ENCODE measurements at regions not wholly inside any gene's neighbourhood (a gene's known extent, or its start where the extent isn't known, plus 50 kb on each side); places are given as distances from the start of the nearest gene placed in this dataset.

DNA sequence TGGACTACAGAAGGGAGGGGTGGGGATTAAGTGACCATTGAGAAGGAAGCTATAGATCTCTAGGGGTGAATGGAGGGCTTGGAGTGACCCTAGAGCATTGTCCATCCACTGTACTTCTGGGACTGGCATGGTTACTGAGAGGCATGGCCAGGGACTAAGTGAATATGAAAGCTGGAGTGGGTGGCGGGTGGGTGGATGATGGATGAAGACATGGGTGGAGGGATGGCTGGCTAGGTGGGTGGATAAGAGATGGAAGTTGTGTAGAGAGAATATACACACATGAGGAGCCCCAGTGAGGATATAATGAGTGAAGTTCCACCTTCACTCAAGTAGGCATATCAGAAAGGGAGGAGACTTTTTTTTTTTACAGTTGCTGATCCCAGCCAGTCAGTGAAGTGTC is 65.5 kb upstream of the NRXN3 start:
- no peaks in the 10 kb centered on the region for H3K9me3 Mint-ChIP-seq (ENCODE audit: unreplicated experiment)
- ChIA-PET POLR2A (no interaction called here), CTCF (no interaction called here)
- DNase-seq: no peak
- Histone ChIP-seq H3K4me1 (no peaks in the 10 kb centered on the region), H3K9me3 (no peaks in the 10 kb centered on the region; the same call in 1 of the 2 replicates), H3K4me3 (ENCODE audit: low read depth, low read length) (no peak overlapping the region), H3K27me3 (replicated peaks; ENCODE audit: control insufficient read depth, insufficient read depth, low read length) (no peaks in the 10 kb centered on the region), H3K36me3 (ENCODE audit: control insufficient read depth, insufficient read depth, low read length) (no peaks in the 10 kb centered on the region)
- no peaks in the 10 kb centered on the region for H3K4me1 Mint-ChIP-seq (ENCODE audit: low read depth, unreplicated experiment)
- H3K4me3 Mint-ChIP-seq (ENCODE audit: unreplicated experiment): no peak overlapping the region
- intact Hi-C loops (cut with micrococcal nuclease; ENCODE audit: unreplicated experiment): no loop called here
- no TSS peak for BruUV-seq (replicated peaks)
- no peaks in the 10 kb centered on the region for H3K36me3 Mint-ChIP-seq (ENCODE audit: insufficient read depth, unreplicated experiment)
- H3K27me3 Mint-ChIP-seq (ENCODE audit: insufficient read depth, unreplicated experiment): peaks cover 14% of the 10 kb centered on the region
- H3K27ac Mint-ChIP-seq (ENCODE audit: unreplicated experiment): no peak overlapping the region
- TF ChIP-seq, protein P1, sequence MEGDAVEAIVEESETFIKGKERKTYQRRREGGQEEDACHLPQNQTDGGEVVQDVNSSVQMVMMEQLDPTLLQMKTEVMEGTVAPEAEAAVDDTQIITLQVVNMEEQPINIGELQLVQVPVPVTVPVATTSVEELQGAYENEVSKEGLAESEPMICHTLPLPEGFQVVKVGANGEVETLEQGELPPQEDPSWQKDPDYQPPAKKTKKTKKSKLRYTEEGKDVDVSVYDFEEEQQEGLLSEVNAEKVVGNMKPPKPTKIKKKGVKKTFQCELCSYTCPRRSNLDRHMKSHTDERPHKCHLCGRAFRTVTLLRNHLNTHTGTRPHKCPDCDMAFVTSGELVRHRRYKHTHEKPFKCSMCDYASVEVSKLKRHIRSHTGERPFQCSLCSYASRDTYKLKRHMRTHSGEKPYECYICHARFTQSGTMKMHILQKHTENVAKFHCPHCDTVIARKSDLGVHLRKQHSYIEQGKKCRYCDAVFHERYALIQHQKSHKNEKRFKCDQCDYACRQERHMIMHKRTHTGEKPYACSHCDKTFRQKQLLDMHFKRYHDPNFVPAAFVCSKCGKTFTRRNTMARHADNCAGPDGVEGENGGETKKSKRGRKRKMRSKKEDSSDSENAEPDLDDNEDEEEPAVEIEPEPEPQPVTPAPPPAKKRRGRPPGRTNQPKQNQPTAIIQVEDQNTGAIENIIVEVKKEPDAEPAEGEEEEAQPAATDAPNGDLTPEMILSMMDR (IDR thresholded peaks at IDR 0.05; ENCODE audit: insufficient read depth in 1 of 2, low read depth in 1 of 2, low read length in 1 of 2, severe bottlenecking in 1 of 2, unreplicated experiment in 1 of 2): no peak

DNA sequence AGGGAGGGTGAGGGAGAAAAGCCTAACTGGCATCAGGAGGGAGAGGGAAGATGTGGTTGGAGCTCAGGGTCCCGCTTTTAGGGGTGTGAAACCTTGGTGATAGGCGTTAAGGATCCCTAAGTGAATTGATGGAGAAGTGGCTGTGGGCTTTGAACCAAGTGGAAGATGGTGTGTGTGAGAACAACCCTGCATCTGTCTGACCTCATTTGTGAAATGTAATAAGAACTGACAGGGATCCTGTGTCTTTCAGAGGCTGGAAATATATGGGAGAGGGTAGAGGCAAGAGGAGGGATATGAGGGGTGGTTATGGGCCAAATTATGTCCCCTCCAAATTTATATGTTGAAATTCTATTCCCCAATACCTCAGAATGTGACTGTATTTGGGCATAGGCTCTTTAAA is 63.8 kb upstream of the NRXN3 start:
- Histone ChIP-seq H3K36me3 (ENCODE audit: control insufficient read depth, insufficient read depth, low read length) (no peaks in the 10 kb centered on the region), H3K4me3 (ENCODE audit: low read depth, low read length) (no peak overlapping the region), H3K27me3 (replicated peaks; ENCODE audit: control insufficient read depth, insufficient read depth, low read length) (no peaks in the 10 kb centered on the region), H3K9me3 (no peaks in the 10 kb centered on the region; the same call in 1 of the 2 replicates), H3K4me1 (no peaks in the 10 kb centered on the region)
- Mint-ChIP-seq H3K27ac (ENCODE audit: unreplicated experiment) (no peak overlapping the region), H3K4me1 (ENCODE audit: low read depth, unreplicated experiment) (no peaks in the 10 kb centered on the region), H3K4me3 (ENCODE audit: unreplicated experiment) (no peak overlapping the region), H3K36me3 (ENCODE audit: insufficient read depth, unreplicated experiment) (no peaks in the 10 kb centered on the region), H3K9me3 (ENCODE audit: unreplicated experiment) (no peaks in the 10 kb centered on the region), H3K27me3 (ENCODE audit: insufficient read depth, unreplicated experiment) (peaks cover 17% of the 10 kb centered on the region)
- TF ChIP-seq, protein P1 (IDR thresholded peaks at IDR 0.05; ENCODE audit: insufficient read depth in 1 of 2, low read depth in 1 of 2, low read length in 1 of 2, severe bottlenecking in 1 of 2, unreplicated experiment in 1 of 2): no peak
- intact Hi-C loops (cut with micrococcal nuclease; ENCODE audit: unreplicated experiment): no loop called here
- DNase-seq: no peak
- ChIA-PET POLR2A (no interaction called here), CTCF (no interaction called here)
- BruUV-seq (replicated peaks): no TSS peak

DNA sequence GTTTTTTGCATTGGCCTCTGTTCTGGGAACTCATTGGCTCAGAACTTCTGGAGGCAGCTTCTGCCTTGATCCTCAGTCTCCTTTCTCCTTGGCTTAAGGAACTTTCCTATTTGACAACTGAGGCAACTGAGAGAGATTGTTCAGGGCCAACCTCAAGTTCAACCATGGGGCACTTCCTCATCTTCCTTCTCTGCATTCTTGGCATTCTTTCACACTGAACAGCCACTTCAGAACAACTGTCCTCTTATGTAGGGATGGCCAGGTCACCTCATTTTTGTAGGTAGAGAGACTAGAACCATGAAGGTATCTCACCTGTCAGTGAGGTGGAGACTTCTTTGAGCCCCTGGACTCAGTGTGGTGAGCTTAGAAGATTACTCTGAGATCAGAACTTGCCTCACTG is 63.0 kb upstream of the NRXN3 start:
- no TSS peak for BruUV-seq (replicated peaks)
- Histone ChIP-seq H3K9me3 (no peaks in the 10 kb centered on the region; the same call in 1 of the 2 replicates), H3K4me3 (ENCODE audit: low read depth, low read length) (no peak overlapping the region), H3K4me1 (no peaks in the 10 kb centered on the region), H3K36me3 (ENCODE audit: control insufficient read depth, insufficient read depth, low read length) (no peaks in the 10 kb centered on the region), H3K27me3 (replicated peaks; ENCODE audit: control insufficient read depth, insufficient read depth, low read length) (no peaks in the 10 kb centered on the region)
- H3K27me3 Mint-ChIP-seq (ENCODE audit: insufficient read depth, unreplicated experiment): peaks cover 21% of the 10 kb centered on the region
- ChIA-PET POLR2A (no interaction called here), CTCF (no interaction called here)
- no peaks in the 10 kb centered on the region for H3K9me3 Mint-ChIP-seq (ENCODE audit: unreplicated experiment)
- intact Hi-C loops (cut with micrococcal nuclease; ENCODE audit: unreplicated experiment): no loop called here
- TF ChIP-seq, protein P1 (IDR thresholded peaks at IDR 0.05; ENCODE audit: insufficient read depth in 1 of 2, low read depth in 1 of 2, low read length in 1 of 2, severe bottlenecking in 1 of 2, unreplicated experiment in 1 of 2): no peak
- DNase-seq: no peak
- no peak overlapping the region for H3K27ac Mint-ChIP-seq (ENCODE audit: unreplicated experiment)
- H3K4me1 Mint-ChIP-seq (ENCODE audit: low read depth, unreplicated experiment): no peaks in the 10 kb centered on the region
- no peaks in the 10 kb centered on the region for H3K36me3 Mint-ChIP-seq (ENCODE audit: insufficient read depth, unreplicated experiment)
- no peak overlapping the region for H3K4me3 Mint-ChIP-seq (ENCODE audit: unreplicated experiment)
